GM12874 (cell line): ENCODE measurements at regions not wholly inside any gene's neighbourhood (a gene's known extent, or its start where the extent isn't known, plus 50 kb on each side); places are given as distances from the start of the nearest gene placed in this dataset.

Source experiments
- TF ChIP-seq, protein P1 (sequence below): IDR thresholded peaks from 2 replicates; pipeline ENCODE4 v1.5.1; 2011; ENCODE audit warnings: low read depth, mild to moderate bottlenecking, control low read depth, low read length, moderate library complexity; ENCODE audit not compliant: insufficient read depth

DNA sequence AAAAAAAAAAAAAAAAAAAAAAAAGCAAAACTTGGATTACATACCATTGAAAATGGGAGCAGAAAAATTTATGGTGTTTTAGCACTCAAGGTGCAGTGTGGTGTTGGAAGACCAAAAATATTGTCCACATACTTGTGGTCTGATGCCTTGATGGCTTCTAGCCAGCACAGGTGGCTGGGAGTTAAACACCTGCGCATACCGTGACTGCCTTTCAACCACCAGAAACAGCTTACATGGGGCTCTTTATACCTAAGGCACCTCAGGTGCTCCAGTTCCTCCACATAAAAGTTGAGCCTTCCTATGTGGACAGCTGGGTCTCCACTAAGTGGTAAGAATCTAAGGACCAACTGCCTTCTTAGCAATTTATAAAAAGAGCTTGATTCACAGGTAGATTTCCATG is 802.6 kb upstream of the CELF4 start:
- TF ChIP-seq, protein P1, sequence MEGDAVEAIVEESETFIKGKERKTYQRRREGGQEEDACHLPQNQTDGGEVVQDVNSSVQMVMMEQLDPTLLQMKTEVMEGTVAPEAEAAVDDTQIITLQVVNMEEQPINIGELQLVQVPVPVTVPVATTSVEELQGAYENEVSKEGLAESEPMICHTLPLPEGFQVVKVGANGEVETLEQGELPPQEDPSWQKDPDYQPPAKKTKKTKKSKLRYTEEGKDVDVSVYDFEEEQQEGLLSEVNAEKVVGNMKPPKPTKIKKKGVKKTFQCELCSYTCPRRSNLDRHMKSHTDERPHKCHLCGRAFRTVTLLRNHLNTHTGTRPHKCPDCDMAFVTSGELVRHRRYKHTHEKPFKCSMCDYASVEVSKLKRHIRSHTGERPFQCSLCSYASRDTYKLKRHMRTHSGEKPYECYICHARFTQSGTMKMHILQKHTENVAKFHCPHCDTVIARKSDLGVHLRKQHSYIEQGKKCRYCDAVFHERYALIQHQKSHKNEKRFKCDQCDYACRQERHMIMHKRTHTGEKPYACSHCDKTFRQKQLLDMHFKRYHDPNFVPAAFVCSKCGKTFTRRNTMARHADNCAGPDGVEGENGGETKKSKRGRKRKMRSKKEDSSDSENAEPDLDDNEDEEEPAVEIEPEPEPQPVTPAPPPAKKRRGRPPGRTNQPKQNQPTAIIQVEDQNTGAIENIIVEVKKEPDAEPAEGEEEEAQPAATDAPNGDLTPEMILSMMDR: no peak

- TF ChIP-seq, protein P1: no peak
These were observed 801.9 kb upstream of the CELF4 start for GRCh38 chr18:38367473-38367872.

DNA sequence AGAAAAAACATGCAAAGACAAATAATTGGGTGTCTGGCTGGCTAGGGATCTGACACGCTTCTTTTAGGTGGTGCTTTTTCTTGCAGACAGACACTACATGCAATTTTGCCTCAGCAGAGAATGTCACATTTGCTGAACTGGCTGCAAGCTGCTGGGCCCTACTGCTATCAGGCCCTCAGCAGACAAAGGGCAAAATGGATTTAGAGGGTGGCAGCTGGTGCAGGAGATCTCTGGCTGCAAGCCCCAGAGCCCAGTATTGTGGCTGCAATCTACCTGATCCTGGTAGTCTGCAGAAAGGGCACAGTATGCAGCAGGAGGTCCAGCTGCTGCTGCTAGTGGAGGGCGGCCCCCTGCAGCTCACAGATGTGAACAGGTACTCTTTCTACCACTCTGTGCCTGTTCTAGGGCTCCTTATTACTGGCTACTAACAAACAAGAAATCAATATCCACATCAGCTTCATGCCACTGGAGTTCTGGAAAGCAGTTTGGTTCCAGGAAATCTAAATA is 796.7 kb upstream of the CELF4 start:
- TF ChIP-seq, protein P1: no peak

GRCh38 chr18:38358805-38359657 is 793.4 kb upstream of the CELF4 start:
- TF ChIP-seq, protein P1: no peak

DNA sequence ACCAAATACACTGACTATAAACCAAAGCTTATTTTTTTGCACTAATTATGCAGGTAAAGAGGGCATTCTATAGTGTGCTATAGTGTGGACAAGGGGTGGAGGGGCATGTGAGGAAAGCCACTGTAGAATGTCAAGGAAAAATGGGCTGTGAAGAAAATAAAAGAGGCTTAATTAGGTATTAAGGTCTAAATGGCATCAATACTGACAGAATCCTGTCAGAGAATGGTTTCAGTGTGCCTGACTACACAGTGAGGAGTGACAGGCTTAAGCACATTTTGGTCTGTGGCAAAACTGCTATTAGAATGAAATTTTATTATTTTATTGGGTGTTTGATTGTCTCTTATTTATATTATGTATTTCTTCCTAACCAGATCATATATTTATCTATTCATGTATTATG is 787.6 kb upstream of the CELF4 start:
- TF ChIP-seq, protein P1: no peak

DNA sequence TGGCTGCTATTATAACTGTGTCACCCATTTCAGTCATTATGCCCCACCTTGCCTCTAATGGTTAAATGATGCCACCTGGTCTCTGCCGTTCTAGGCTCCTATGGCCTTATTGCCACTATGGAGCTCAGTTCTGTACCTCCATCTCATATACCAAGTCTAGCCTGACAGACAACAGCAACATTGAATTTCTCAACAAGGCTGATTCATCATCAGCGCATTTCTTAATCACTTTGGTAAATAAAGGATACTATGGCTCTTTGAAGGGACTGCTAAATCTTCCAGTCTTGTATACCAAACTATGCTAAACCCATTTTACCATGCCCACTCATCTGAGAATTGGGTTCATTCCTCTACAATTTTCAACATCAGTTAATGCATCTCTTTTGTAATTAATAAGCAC is 784.5 kb upstream of the CELF4 start:
- TF ChIP-seq, protein P1: no peak

DNA sequence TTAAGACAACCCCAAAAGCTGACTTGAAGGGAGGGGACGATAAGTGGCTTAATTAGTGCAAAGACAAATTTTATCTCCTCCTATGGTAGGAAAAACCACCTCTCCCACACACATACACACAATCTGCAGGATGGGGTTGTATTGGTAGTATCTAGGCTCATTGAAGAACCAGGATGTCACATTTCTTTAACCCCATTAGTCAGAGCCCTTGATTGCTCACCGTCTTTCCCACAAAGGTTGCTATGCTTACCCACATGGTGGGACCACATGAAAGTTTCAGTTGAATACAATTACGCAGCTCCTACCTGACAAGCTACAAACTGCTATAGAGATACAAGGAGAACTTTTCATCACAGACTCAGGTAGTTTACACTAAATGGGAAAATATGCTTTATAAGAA is 765.0 kb upstream of the CELF4 start:
- TF ChIP-seq, protein P1: no peak
